ENCODE measurements at regions not wholly inside any gene's neighbourhood (a gene's known extent, or its start where the extent isn't known, plus 50 kb on each side); places are given as distances from the start of the nearest gene placed in this dataset.
A peak's percentile ranks its signal among the peaks of the same experiment; 100 is the strongest.
"Not testable (repeated sequence)": the region's sequence is repeated elsewhere in the genome, so short reads cannot be mapped to it uniquely, and the experiment has no call there.

DNA sequence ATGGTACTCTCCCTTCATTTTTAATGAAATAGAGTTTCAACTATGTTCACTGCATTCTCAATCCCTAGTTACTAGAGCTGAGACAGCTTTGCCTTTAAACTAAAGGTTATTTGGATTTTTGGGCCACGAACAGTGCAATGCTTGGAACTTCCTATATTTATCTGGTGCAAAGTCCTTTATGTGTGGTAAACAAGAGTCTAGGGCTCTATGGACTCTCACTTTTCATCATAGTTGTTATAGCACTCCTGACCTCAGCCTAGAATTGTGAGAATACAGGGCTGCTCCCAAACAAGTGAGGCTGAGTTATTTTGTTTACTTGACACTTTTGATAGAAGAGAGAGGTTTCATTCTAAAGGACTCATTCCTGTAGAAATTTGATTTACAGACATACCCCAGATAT, 144.9 kb upstream of the POMZP3 start:
- POLR2A ChIA-PET; H3K27ac Mint-ChIP-seq; H3K27ac ChIP-seq (ENCODE audit: low read depth, low read length); H3K4me1 ChIP-seq (ENCODE audit: control insufficient read depth in 2 of 2, insufficient read depth in 2 of 2, low read length in 2 of 2); ATAC-seq; H3K27me3 ChIP-seq (ENCODE audit: control insufficient read depth in 2 of 2, insufficient read depth in 2 of 2, low read length in 2 of 2); H3K4me3 Mint-ChIP-seq; H3K4me1 Mint-ChIP-seq; H3K36me3 ChIP-seq (ENCODE audit: control insufficient read depth in 2 of 3, insufficient read depth in 3 of 3, low read length in 3 of 3); H3K27me3 Mint-ChIP-seq; CTCF ChIA-PET; H3K36me3 Mint-ChIP-seq; H3K4me3 ChIP-seq (ENCODE audit: low read length); intact Hi-C loops (cut with micrococcal nuclease); H3K9me3 ChIP-seq (ENCODE audit: control insufficient read depth in 2 of 3, low read length in 3 of 3); DNase-seq: not testable (repeated sequence)
- peaks cover 0 to 13% (median 5%) of the 10 kb centered on the region in 11 donors for H3K9me3 Mint-ChIP-seq

DNA sequence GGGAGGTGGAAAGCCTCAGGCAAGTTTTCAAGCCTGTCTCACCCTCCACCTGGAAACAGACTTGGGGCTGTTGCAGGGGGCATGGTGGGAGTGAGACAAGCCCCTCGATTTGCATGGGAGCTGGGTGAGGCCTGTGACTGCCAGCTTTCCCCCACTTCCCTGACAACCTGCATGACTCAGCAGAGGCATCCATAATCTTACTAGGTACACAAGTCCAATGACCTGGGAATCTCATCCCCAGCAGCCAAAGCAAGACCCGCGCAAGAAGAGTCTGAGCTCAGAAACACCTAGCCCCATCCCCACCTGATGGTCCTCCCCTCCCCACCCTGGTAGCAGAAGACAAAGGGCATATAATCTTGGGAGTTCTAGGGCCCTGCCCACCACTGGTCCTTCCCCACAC, 136.9 kb upstream of the POMZP3 start:
- H3K36me3 ChIP-seq (ENCODE audit: control insufficient read depth in 2 of 3, insufficient read depth in 3 of 3, low read length in 3 of 3); H3K4me1 Mint-ChIP-seq; ATAC-seq; H3K36me3 Mint-ChIP-seq; H3K4me1 ChIP-seq (ENCODE audit: control insufficient read depth in 2 of 2, insufficient read depth in 2 of 2, low read length in 2 of 2); H3K27ac Mint-ChIP-seq; DNase-seq; POLR2A ChIA-PET; H3K4me3 Mint-ChIP-seq; H3K9me3 ChIP-seq (ENCODE audit: control insufficient read depth in 2 of 3, low read length in 3 of 3); H3K27me3 ChIP-seq (ENCODE audit: control insufficient read depth in 2 of 2, insufficient read depth in 2 of 2, low read length in 2 of 2); intact Hi-C loops (cut with micrococcal nuclease); H3K27ac ChIP-seq (ENCODE audit: low read depth, low read length); H3K4me3 ChIP-seq (ENCODE audit: low read length); CTCF ChIA-PET: not testable (repeated sequence)
- Mint-ChIP-seq H3K27me3 (peaks cover 0 to 22% (median 10%) of the 10 kb centered on the region in 5 donors), H3K9me3 (peaks cover 0 to 16% (median 6%) of the 10 kb centered on the region in 11 donors)

- DNase-seq; CTCF ChIA-PET; ATAC-seq; H3K27ac ChIP-seq (ENCODE audit: low read depth, low read length); H3K4me1 ChIP-seq (ENCODE audit: control insufficient read depth in 2 of 2, insufficient read depth in 2 of 2, low read length in 2 of 2); H3K27me3 ChIP-seq (ENCODE audit: control insufficient read depth in 2 of 2, insufficient read depth in 2 of 2, low read length in 2 of 2); H3K4me3 ChIP-seq (ENCODE audit: low read length); H3K36me3 ChIP-seq (ENCODE audit: control insufficient read depth in 2 of 3, insufficient read depth in 3 of 3, low read length in 3 of 3); H3K4me3 Mint-ChIP-seq; intact Hi-C loops (cut with micrococcal nuclease); POLR2A ChIA-PET; H3K9me3 ChIP-seq (ENCODE audit: control insufficient read depth in 2 of 3, low read length in 3 of 3); H3K4me1 Mint-ChIP-seq; H3K27ac Mint-ChIP-seq: not testable (repeated sequence)
- H3K9me3 Mint-ChIP-seq = peaks cover 0 to 20% (median 3%) of the 10 kb centered on the region in 11 donors
- H3K36me3 Mint-ChIP-seq = peaks cover 0 to 14% (median 0%) of the 10 kb centered on the region in 5 donors
- peaks cover 0 to 26% (median 10%) of the 10 kb centered on the region in 5 donors for H3K27me3 Mint-ChIP-seq
Observed at GRCh38 chr7:76760546-76761220, 133.6 kb upstream of the POMZP3 start.

GRCh38 chr7:76739538-76739937, 112.5 kb upstream of the POMZP3 start:
- intact Hi-C loops (cut with micrococcal nuclease); H3K27me3 ChIP-seq (ENCODE audit: control insufficient read depth in 2 of 2, insufficient read depth in 2 of 2, low read length in 2 of 2); H3K27me3 Mint-ChIP-seq; H3K4me3 ChIP-seq (ENCODE audit: low read length); H3K36me3 ChIP-seq (ENCODE audit: control insufficient read depth in 2 of 3, insufficient read depth in 3 of 3, low read length in 3 of 3); H3K27ac ChIP-seq (ENCODE audit: low read depth, low read length); POLR2A ChIA-PET; H3K4me1 Mint-ChIP-seq; CTCF ChIA-PET; H3K4me1 ChIP-seq (ENCODE audit: control insufficient read depth in 2 of 2, insufficient read depth in 2 of 2, low read length in 2 of 2); ATAC-seq; H3K4me3 Mint-ChIP-seq; H3K9me3 Mint-ChIP-seq; H3K27ac Mint-ChIP-seq; H3K36me3 Mint-ChIP-seq; DNase-seq; H3K9me3 ChIP-seq (ENCODE audit: control insufficient read depth in 2 of 3, low read length in 3 of 3): not testable (repeated sequence)

DNA sequence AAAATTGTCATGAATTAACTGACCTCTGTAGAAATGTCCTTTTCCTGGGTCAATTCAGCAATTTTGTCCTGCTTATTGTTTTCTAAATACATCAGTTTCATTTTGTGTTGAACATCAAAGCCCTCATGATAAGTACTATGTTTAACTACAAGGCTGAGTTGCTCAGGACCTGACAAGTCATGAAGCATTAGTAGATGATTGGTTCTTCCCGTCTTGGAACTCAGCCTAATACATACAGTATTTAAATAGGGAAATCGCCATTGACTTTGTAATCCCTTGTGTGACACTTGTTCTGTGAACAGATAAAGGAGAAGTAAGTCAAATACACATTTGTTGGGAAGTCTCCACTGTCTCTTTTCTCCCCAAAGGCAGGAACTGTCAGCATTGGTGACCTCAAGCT, 109.6 kb upstream of the POMZP3 start:
- H3K4me3 Mint-ChIP-seq; H3K36me3 Mint-ChIP-seq; H3K9me3 Mint-ChIP-seq; H3K36me3 ChIP-seq (ENCODE audit: control insufficient read depth in 2 of 3, insufficient read depth in 3 of 3, low read length in 3 of 3); intact Hi-C loops (cut with micrococcal nuclease); H3K4me1 ChIP-seq (ENCODE audit: control insufficient read depth in 2 of 2, insufficient read depth in 2 of 2, low read length in 2 of 2); H3K27me3 ChIP-seq (ENCODE audit: control insufficient read depth in 2 of 2, insufficient read depth in 2 of 2, low read length in 2 of 2); H3K27me3 Mint-ChIP-seq; ATAC-seq; CTCF ChIA-PET; DNase-seq; H3K4me3 ChIP-seq (ENCODE audit: low read length); POLR2A ChIA-PET; H3K4me1 Mint-ChIP-seq; H3K27ac Mint-ChIP-seq; H3K9me3 ChIP-seq (ENCODE audit: control insufficient read depth in 2 of 3, low read length in 3 of 3); H3K27ac ChIP-seq (ENCODE audit: low read depth, low read length): not testable (repeated sequence)

- H3K27ac Mint-ChIP-seq; H3K36me3 ChIP-seq (ENCODE audit: control insufficient read depth in 2 of 3, insufficient read depth in 3 of 3, low read length in 3 of 3); ATAC-seq; CTCF ChIA-PET; H3K4me3 Mint-ChIP-seq; intact Hi-C loops (cut with micrococcal nuclease); H3K4me1 Mint-ChIP-seq; H3K27ac ChIP-seq (ENCODE audit: low read depth, low read length); H3K27me3 ChIP-seq (ENCODE audit: control insufficient read depth in 2 of 2, insufficient read depth in 2 of 2, low read length in 2 of 2); H3K4me1 ChIP-seq (ENCODE audit: control insufficient read depth in 2 of 2, insufficient read depth in 2 of 2, low read length in 2 of 2); H3K9me3 Mint-ChIP-seq; H3K27me3 Mint-ChIP-seq; POLR2A ChIA-PET; DNase-seq; H3K4me3 ChIP-seq (ENCODE audit: low read length); H3K36me3 Mint-ChIP-seq; H3K9me3 ChIP-seq (ENCODE audit: control insufficient read depth in 2 of 3, low read length in 3 of 3): not testable (repeated sequence)
Observed at GRCh38 chr7:76736091-76736490, 109.0 kb upstream of the POMZP3 start.

DNA sequence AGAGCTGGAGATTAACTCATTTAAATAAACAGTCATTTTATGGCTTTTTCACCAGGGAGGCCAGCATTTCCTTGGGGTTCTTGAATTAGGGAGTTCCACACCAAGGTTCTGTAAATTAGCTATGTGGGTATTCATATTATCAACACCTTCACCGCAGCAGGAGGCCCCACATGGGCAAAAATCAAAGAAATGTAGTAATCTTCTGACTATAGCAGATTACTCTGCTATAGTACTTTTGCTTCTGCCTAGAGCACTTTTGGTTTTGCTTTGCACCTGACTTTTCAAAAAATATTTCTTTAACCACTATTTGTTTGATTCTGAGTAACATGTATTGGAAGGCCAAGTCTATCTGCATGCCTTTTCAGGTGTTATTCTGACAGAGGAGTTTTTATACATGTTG, 108.6 kb upstream of the POMZP3 start:
- peak; percentile 48 for ATAC-seq
- CTCF ChIA-PET; H3K36me3 Mint-ChIP-seq; H3K27ac Mint-ChIP-seq; POLR2A ChIA-PET; H3K4me1 ChIP-seq (ENCODE audit: control insufficient read depth in 2 of 2, insufficient read depth in 2 of 2, low read length in 2 of 2); intact Hi-C loops (cut with micrococcal nuclease); H3K27ac ChIP-seq (ENCODE audit: low read depth, low read length); H3K4me3 ChIP-seq (ENCODE audit: low read length); H3K27me3 ChIP-seq (ENCODE audit: control insufficient read depth in 2 of 2, insufficient read depth in 2 of 2, low read length in 2 of 2); H3K36me3 ChIP-seq (ENCODE audit: control insufficient read depth in 2 of 3, insufficient read depth in 3 of 3, low read length in 3 of 3); H3K9me3 Mint-ChIP-seq; H3K4me3 Mint-ChIP-seq; H3K4me1 Mint-ChIP-seq; H3K27me3 Mint-ChIP-seq; DNase-seq; H3K9me3 ChIP-seq (ENCODE audit: control insufficient read depth in 2 of 3, low read length in 3 of 3): not testable (repeated sequence)

Measured in naive thymus-derived CD4-positive, alpha-beta T cell (primary cell).